ENCODE measurements at regions not wholly inside any gene's neighbourhood (a gene's known extent, or its start where the extent isn't known, plus 50 kb on each side); places are given as distances from the start of the nearest gene placed in this dataset.

DNA sequence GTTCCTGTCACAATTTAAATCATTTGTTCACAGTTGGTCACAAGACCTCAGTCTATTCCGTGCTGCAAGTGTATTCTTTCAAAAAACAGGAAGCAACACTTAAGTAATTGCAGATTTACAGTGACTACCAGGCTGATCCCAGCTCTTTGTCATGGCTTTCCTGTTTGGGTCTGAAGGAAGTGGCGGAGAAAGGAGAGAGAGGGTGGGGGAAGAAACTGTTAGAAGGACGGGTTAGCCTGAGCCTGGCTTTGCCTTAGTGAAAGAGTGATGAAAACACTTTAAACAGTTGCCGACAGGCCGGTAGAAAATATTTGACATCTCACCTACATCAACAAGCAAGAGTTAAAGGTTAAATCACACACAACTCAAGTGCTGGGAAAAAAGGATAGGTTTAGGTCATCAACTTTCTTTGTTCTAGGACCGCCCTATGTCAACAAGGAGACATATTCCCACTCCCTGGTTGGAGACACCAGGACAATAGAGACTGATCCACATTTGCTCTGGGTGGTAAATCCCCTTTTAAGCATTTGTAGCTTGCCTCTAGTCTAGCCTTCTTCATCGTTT, 102.2 kb upstream of the DAB2 start:
- TF ChIP-seq CTCF (IDR thresholded peaks at IDR 0.05) (no peak), POLR2A (IDR thresholded peaks at IDR 0.05) (no peak)

Data from uterus (tissue), 2 donors.